ENCODE measurements at regions not wholly inside any gene's neighbourhood (a gene's known extent, or its start where the extent isn't known, plus 50 kb on each side); places are given as distances from the start of the nearest gene placed in this dataset.

GRCh38 chr5:82847562-82847961 lies 229.6 kb downstream of the TMEM167A start:
- no peak overlapping the region for H3K4me3 ChIP-seq (replicated peaks; ENCODE audit: insufficient read depth, low read length)
- no peaks in the 10 kb centered on the region for H3K27me3 ChIP-seq (ENCODE audit: insufficient read depth, poor library complexity, severe bottlenecking)
- TF ChIP-seq SPI1 (IDR thresholded peaks at IDR 0.05; ENCODE audit: borderline replicate concordance, low read depth) (no peak), POLR2AphosphoS5 (IDR thresholded peaks at IDR 0.05; ENCODE audit: low read depth) (no peak), GABPA (IDR thresholded peaks at IDR 0.05; ENCODE audit: low read depth) (no peak), REST (IDR thresholded peaks at IDR 0.05; ENCODE audit: insufficient replicate concordance, low read depth) (no peak)
- no peak overlapping the region for H3K27ac ChIP-seq (replicated peaks)
- no peak for DNase-seq (ENCODE audit: low read depth in 1 of 2, low spot score in 1 of 2)

GRCh38 chr5:82839881-82840280 lies 237.3 kb downstream of the TMEM167A start:
- Histone ChIP-seq H3K27ac (replicated peaks) (no peak overlapping the region), H3K27me3 (ENCODE audit: insufficient read depth, poor library complexity, severe bottlenecking) (no peaks in the 10 kb centered on the region), H3K4me3 (replicated peaks; ENCODE audit: insufficient read depth, low read length) (no peak overlapping the region)
- TF ChIP-seq GABPA (IDR thresholded peaks at IDR 0.05; ENCODE audit: low read depth) (no peak), REST (IDR thresholded peaks at IDR 0.05; ENCODE audit: insufficient replicate concordance, low read depth) (no peak), CTCF (IDR thresholded peaks at IDR 0.05; ENCODE audit: insufficient read depth, low read length) (no peak), POLR2AphosphoS5 (IDR thresholded peaks at IDR 0.05; ENCODE audit: low read depth) (no peak), SPI1 (IDR thresholded peaks at IDR 0.05; ENCODE audit: borderline replicate concordance, low read depth) (no peak)
- DNase-seq (ENCODE audit: low read depth in 1 of 2, low spot score in 1 of 2), result no peak

- Histone ChIP-seq H3K27me3 (ENCODE audit: insufficient read depth, poor library complexity, severe bottlenecking) (no peaks in the 10 kb centered on the region), H3K27ac (replicated peaks) (no peak overlapping the region), H3K4me3 (replicated peaks; ENCODE audit: insufficient read depth, low read length) (no peak overlapping the region)
- TF ChIP-seq POLR2AphosphoS5 (IDR thresholded peaks at IDR 0.05; ENCODE audit: low read depth) (no peak), REST (IDR thresholded peaks at IDR 0.05; ENCODE audit: insufficient replicate concordance, low read depth) (no peak), SPI1 (IDR thresholded peaks at IDR 0.05; ENCODE audit: borderline replicate concordance, low read depth) (no peak), GABPA (IDR thresholded peaks at IDR 0.05; ENCODE audit: low read depth) (no peak), CTCF (IDR thresholded peaks at IDR 0.05; ENCODE audit: insufficient read depth, low read length) (no peak)
- no peak for DNase-seq (ENCODE audit: low read depth in 1 of 2, low spot score in 1 of 2)
Observed at GRCh38 chr5:82835488-82835887, 241.7 kb downstream of the TMEM167A start.

All from HL-60 (cell line).